Heart left ventricle (tissue), 13 donors: ENCODE measurements at regions not wholly inside any gene's neighbourhood (a gene's known extent, or its start where the extent isn't known, plus 50 kb on each side); places are given as distances from the start of the nearest gene placed in this dataset.

Experiments
- POLR2A ChIP-seq, 2 donors: fragments of 450-650 bp; IDR thresholded peaks; one replicate each; pipeline ENCODE4 v1.6.1; 2017; ENCODE audit warnings: antibody characterized with exemption in 2 of 2, mild to moderate bottlenecking in 2 of 2, moderate library complexity in 2 of 2
- TF ChIP-seq, protein P1 (sequence below), 12 donors: fragments of 200-600 bp; sonication (generic) in 4 of 12; IDR thresholded peaks; one replicate each; pipeline versions ENCODE4 v1.5.0 to v1.8.0; 2018 to 2022; ENCODE audit warnings: antibody characterized with exemption in 12 of 12, mild to moderate bottlenecking in 5 of 12
- donor health status: ischemic (EF 13 %, LVEDD 7.1; RV severe dilation, severe dysfunction).
- donor health status: DM: no; HTN: yes; CAD: no.
- donor health status: DM: no; HTN: no; CAD: no.
- donor health status: ischemic (EF 25% LVEDD 6.9; RV normal size, moderate dysfunction).
- donor health status: ischemic (EF 25% LVEDD 5.7; RV mildly dilated, moderate dysfunction).
- donor health status: ischemic (EF 35%, LVEDD 5.7; RV mildly dilated, moderate dysfunction).
- donor health status: nonischemic (EF 11% LVEDD 7.7; RV severe dilation, severe dysfunction).
- donor health status: DM: yes; HTN: yes; CAD: no.
- donor health status: PGD.
- donor health status: ischemic (EF 29% LVEDD 5.4; RV normal size, mild dysfunction).
- donor health status: nonischemic (EF 23%, LVEDD 6.1; RV moderate dilation, normal function).

DNA sequence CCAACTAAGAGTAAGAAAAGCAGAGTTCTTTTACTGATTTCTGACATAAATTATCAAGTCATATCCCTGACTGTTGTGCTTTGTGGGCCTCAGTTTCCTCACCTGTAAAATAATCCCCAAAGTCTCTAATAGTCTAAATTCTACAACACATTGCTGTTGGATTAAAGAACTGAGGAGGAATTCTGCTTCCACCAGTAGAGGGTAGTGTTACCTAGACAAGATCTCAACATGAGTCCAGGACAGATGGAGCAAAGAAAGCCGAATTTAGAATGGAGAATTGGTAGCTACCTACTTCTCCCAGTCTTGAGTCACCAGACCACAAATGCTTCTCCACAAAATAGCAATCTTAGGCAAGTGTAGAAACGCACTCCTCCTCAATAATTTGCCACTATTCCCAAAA, 462.5 kb upstream of the FSHR start:
- no peak for TF ChIP-seq POLR2A (IDR thresholded peaks at IDR 0.05)
- TF ChIP-seq, protein P1, sequence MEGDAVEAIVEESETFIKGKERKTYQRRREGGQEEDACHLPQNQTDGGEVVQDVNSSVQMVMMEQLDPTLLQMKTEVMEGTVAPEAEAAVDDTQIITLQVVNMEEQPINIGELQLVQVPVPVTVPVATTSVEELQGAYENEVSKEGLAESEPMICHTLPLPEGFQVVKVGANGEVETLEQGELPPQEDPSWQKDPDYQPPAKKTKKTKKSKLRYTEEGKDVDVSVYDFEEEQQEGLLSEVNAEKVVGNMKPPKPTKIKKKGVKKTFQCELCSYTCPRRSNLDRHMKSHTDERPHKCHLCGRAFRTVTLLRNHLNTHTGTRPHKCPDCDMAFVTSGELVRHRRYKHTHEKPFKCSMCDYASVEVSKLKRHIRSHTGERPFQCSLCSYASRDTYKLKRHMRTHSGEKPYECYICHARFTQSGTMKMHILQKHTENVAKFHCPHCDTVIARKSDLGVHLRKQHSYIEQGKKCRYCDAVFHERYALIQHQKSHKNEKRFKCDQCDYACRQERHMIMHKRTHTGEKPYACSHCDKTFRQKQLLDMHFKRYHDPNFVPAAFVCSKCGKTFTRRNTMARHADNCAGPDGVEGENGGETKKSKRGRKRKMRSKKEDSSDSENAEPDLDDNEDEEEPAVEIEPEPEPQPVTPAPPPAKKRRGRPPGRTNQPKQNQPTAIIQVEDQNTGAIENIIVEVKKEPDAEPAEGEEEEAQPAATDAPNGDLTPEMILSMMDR (IDR thresholded peaks at IDR 0.05): peak in 10 of 12 donors; percentile 16 to 57 (median 42)
